A673 (cell line): ENCODE measurements at regions not wholly inside any gene's neighbourhood (a gene's known extent, or its start where the extent isn't known, plus 50 kb on each side); places are given as distances from the start of the nearest gene placed in this dataset.

ENCODE experiments used
- BruUV-seq: library from RNA; stranded (reverse); fragments of 400-500 nt; replicated peaks from 2 replicates; lab custom pipeline; 2021; lab: Mats Ljungman, UMichigan
- CTCF ChIA-PET: fragments of 300-600 bp; sonication (Branson Sonifier 250); formaldehyde crosslinking; loops from one replicate; lab custom pipeline; 2022; ENCODE audit warnings: antibody characterized with exemption; lab: Charles Lee
- POLR2A ChIA-PET: fragments of 300-600 bp; sonication (Branson Sonifier 250); formaldehyde crosslinking; loops from one replicate; lab custom pipeline; 2022; ENCODE audit warnings: antibody characterized with exemption; ENCODE audit not compliant: low non-redundant PET; lab: Charles Lee
- DNase-seq: peaks from one replicate; pipeline ENCODE4 v3.0.0-alpha.2; 2015; ENCODE audit warnings: low spot score
- H3K27ac ChIP-seq: fragments of 200-600 bp; sonication (generic); 2 replicates; pipeline ENCODE4 v1.5.1; 2016; ENCODE audit warnings: mixed run types, low read depth, mild to moderate bottlenecking, mixed read lengths, antibody characterized with exemption, low read length; ENCODE audit not compliant: poor library complexity, severe bottlenecking
- H3K27me3 ChIP-seq: fragments of 200-600 bp; sonication (generic); replicated peaks from 2 replicates; pipeline ENCODE4 v1.6.1; 2017; ENCODE audit warnings: mixed run types, low read depth, mild to moderate bottlenecking, mixed read lengths, antibody characterized with exemption, low read length; ENCODE audit not compliant: insufficient read depth, poor library complexity
- H3K36me3 ChIP-seq: fragments of 200-600 bp; sonication (generic); 2 replicates; pipeline ENCODE4 v1.6.1; 2016; ENCODE audit warnings: mixed run types, mild to moderate bottlenecking, mixed read lengths, antibody characterized with exemption, low read length; ENCODE audit not compliant: insufficient read depth, poor library complexity, severe bottlenecking
- H3K4me1 ChIP-seq: fragments of 200-600 bp; sonication (generic); 2 replicates; pipeline ENCODE4 v1.6.1; 2017; ENCODE audit warnings: mixed run types, mild to moderate bottlenecking, mixed read lengths, antibody characterized with exemption, low read length; ENCODE audit not compliant: insufficient read depth, poor library complexity, severe bottlenecking
- H3K4me3 ChIP-seq: fragments of 200-600 bp; sonication (generic); 2 replicates; pipeline ENCODE4 v1.5.1; 2016; ENCODE audit warnings: low read depth, mixed run types, mild to moderate bottlenecking, mixed read lengths, low read length; ENCODE audit not compliant: poor library complexity, severe bottlenecking
- H3K9me3 ChIP-seq: fragments of 200-600 bp; sonication (generic); 2 replicates; pipeline ENCODE4 v1.6.1; 2016; ENCODE audit warnings: mixed run types, low read depth, mild to moderate bottlenecking, mixed read lengths, antibody characterized with exemption, low read length; ENCODE audit not compliant: poor library complexity, severe bottlenecking
- CTCF ChIP-seq: fragments of 300-800, 200-600 bp; sonication (generic); conservative IDR thresholded peaks from 2 replicates; pipeline ENCODE4 v1.5.1; 2017; ENCODE audit warnings: low read depth, mild to moderate bottlenecking, antibody characterized with exemption, low read length, moderate library complexity, mixed read lengths
- EZH2 ChIP-seq: fragments of 200-600 bp; sonication (generic); IDR thresholded peaks from 2 replicates; pipeline ENCODE4 v1.6.1; 2017; ENCODE audit warnings: borderline replicate concordance, low read depth, mild to moderate bottlenecking, mixed read lengths, antibody characterized with exemption, low read length; ENCODE audit not compliant: poor library complexity, severe bottlenecking
- intact Hi-C: fragments of 100-400 bp; cut with micrococcal nuclease; formaldehyde crosslinking; loops from one replicate; pipeline ENCODE4 v1.10.0; 2022; ENCODE audit not compliant: unreplicated experiment

DNA sequence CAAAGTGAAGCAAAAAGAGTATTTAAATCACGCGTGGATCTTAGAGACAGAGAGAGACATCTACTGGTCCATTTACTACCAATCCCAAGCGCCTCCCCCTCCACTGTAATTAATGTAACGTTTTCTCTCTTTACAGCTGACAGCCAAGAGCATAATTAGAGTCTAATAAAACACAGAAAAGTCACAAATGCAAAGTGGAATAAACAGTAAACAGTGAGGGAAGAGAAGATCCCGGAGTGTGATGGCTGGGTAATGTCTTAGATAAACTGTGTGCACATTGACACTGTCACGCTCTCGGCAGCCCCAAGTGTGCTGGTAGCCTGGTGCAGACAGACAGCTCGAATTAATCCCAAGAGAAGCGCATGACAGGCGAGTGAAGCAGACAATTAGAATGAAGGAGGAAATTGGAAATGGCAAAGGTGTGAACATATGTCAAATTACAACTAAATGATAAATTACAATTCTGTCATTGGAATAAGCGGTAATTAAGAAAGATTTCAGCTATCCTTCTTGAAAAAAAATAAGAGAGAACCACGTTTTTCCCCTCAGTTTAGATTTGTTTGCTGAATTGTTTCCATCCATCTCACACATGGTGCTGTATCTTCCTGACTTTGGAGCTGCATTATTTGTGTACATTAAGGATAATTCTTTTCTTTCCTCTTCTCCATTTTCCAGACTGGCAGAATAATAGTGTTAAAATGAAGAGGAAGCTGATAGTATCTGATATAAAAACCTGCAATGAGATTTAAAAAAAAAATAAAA, 100.1 kb downstream of the CXXC4 start:
- H3K36me3 ChIP-seq, result no peaks in the 10 kb centered on the region
- peak overlapping the region; percentile 23 for H3K4me3 ChIP-seq
- POLR2A ChIA-PET, result interaction anchor here (0.9 kb wide), 1 partner anchor 26 kb away, joined by 3 read pairs; no protein-coding TSS in a partner anchor
- CTCF ChIA-PET, result no interaction called here
- TF ChIP-seq CTCF (no peak; the same call in 1 of the 2 replicates), EZH2 (no peak)
- H3K4me1 ChIP-seq, result peaks cover 25% of the 10 kb centered on the region
- no peaks in the 10 kb centered on the region for H3K9me3 ChIP-seq
- H3K27ac ChIP-seq, result no peak overlapping the region
- peak; percentile 38 for DNase-seq
- intact Hi-C loops, result no loop called here
- BruUV-seq, result no TSS peak
- H3K27me3 ChIP-seq, result no peaks in the 10 kb centered on the region

DNA sequence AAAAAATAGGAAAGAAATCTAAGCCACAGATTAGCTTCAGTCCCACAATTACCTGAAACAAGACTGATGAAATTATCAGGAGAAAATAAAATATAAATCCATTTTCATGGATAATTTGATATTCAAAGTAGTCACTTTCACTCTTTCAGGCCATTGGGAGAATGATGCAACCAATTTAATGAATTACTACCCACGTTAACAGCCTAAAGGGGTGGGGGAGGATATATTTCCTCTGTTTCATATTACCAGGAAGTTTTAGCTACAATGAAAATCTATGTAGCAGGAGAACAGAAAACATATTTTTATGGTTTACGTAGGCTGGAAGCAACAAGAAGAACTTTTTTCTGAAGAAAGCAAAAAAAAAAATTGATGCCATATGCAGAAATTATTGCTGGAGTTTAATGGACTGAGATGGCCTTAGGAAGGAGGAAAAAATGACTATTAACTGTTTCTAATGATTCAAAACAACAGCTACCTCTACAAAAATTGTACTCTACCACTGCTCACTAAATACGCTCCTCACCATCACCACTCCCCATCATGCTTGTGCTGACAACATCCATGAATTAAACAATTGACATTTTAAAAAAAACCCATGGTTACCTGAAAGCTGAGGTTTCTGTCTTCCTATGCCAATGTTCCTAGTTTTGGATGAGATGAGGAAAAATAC, 100.9 kb downstream of the CXXC4 start:
- no peak for TF ChIP-seq EZH2
- TF ChIP-seq CTCF, result no peak
- Histone ChIP-seq H3K4me3 (peak overlapping the region; percentile 23), H3K36me3 (no peaks in the 10 kb centered on the region), H3K4me1 (peaks cover 25% of the 10 kb centered on the region), H3K9me3 (no peaks in the 10 kb centered on the region), H3K27me3 (no peaks in the 10 kb centered on the region), H3K27ac (peak overlapping the region; percentile 55)
- no TSS peak for BruUV-seq
- intact Hi-C loops, result no loop called here
- ChIA-PET CTCF (no interaction called here), POLR2A (interaction anchor here (0.7 kb wide), 1 partner anchor 9 kb away, joined by 3 read pairs; no protein-coding TSS in a partner anchor)
- DNase-seq, result peak; percentile 15

DNA sequence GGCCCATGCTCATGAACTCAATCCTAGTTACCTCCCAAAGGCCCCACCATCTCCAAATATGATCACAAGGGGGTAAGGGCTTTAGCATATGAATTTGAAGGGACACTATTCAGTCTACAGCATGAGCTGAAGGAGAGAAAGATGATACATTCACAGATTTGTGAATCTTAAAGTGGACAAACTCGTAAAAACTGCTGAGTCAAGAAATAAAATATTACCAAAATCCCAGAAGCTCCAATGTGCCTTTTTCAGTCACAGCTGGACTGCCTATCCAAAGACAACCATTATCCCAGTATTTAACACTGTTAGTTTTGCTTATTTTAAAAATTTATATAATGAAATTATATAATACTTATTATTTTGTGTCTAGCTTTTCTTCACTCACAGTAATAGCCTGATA, 109.0 kb downstream of the CXXC4 start:
- H3K36me3 ChIP-seq, result no peaks in the 10 kb centered on the region
- no TSS peak for BruUV-seq
- POLR2A ChIA-PET, result no interaction called here
- no peak for TF ChIP-seq CTCF
- no peak for TF ChIP-seq EZH2
- no peaks in the 10 kb centered on the region for H3K27me3 ChIP-seq
- no peak for DNase-seq
- no peaks in the 10 kb centered on the region for H3K9me3 ChIP-seq
- H3K4me3 ChIP-seq, result no peak overlapping the region
- H3K4me1 ChIP-seq, result no peaks in the 10 kb centered on the region
- intact Hi-C loops, result no loop called here
- CTCF ChIA-PET, result no interaction called here
- no peak overlapping the region for H3K27ac ChIP-seq
